GM13977 (cell line): ENCODE measurements at regions not wholly inside any gene's neighbourhood (a gene's known extent, or its start where the extent isn't known, plus 50 kb on each side); places are given as distances from the start of the nearest gene placed in this dataset.

Experiments used
- DNase-seq: peaks from one replicate; pipeline ENCODE4 v3.0.0; 2012; ENCODE audit warnings: low spot score
- in situ Hi-C: fragments of 300-500 bp; cut with MboI; formaldehyde crosslinking; loops from one replicate; pipeline ENCODE4 v1.12.0; 2022; ENCODE audit warnings: low sequenced_read_pairs, low pct_unique_long_range_greater_than_20kb, mixed read lengths, inconsistent platforms; ENCODE audit not compliant: unreplicated experiment
- TF ChIP-seq, protein P1 (sequence below): IDR thresholded peaks from 2 replicates; pipeline ENCODE4 v1.5.1; 2012; ENCODE audit warnings: mild to moderate bottlenecking, control low read depth; ENCODE audit not compliant: insufficient read depth; ENCODE audit errors: extremely low read depth, missing control alignments

DNA sequence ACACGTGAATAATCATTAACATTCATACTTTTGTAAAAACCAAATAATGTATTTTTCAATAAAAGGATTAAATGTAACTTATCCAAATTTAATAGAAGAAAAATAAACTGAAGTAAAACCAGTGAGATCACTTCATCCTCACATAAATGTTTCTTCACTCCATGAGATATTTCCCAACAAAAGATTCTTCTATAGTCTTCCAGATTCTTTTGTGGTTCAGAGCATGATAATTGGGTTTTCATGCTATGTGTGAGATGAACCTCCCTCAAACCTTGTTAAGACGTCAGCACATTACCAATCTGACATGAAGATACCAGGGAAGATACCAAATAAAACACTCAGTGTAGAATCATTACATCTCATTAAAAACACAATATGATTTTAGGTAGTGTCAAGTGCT lies 62.9 kb upstream of the OXGR1 start:
- TF ChIP-seq, protein P1, sequence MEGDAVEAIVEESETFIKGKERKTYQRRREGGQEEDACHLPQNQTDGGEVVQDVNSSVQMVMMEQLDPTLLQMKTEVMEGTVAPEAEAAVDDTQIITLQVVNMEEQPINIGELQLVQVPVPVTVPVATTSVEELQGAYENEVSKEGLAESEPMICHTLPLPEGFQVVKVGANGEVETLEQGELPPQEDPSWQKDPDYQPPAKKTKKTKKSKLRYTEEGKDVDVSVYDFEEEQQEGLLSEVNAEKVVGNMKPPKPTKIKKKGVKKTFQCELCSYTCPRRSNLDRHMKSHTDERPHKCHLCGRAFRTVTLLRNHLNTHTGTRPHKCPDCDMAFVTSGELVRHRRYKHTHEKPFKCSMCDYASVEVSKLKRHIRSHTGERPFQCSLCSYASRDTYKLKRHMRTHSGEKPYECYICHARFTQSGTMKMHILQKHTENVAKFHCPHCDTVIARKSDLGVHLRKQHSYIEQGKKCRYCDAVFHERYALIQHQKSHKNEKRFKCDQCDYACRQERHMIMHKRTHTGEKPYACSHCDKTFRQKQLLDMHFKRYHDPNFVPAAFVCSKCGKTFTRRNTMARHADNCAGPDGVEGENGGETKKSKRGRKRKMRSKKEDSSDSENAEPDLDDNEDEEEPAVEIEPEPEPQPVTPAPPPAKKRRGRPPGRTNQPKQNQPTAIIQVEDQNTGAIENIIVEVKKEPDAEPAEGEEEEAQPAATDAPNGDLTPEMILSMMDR, result no peak
- DNase-seq, result no peak
- in situ Hi-C loops, result no loop called here

DNA sequence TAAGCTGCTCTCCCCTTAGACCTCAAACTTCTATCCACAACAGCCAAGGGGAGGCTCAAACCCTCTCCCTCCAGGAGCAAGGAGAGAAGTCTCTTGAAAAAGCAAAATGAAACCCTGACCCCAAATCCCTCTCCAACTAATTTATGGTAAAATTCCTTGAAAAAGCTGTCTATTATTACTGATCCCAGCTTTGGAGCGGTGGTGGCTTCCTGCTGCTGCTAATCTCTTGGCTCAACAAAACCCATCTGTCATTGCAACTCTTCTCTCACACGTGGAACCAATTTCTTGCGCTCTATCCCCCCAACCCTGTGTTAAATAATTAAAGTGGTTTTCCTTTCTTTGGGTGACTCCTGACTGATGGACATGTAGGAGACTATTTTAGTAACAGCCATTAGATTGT lies 64.1 kb upstream of the OXGR1 start:
- in situ Hi-C loops, result no loop called here
- TF ChIP-seq, protein P1, result no peak
- no peak for DNase-seq

DNA sequence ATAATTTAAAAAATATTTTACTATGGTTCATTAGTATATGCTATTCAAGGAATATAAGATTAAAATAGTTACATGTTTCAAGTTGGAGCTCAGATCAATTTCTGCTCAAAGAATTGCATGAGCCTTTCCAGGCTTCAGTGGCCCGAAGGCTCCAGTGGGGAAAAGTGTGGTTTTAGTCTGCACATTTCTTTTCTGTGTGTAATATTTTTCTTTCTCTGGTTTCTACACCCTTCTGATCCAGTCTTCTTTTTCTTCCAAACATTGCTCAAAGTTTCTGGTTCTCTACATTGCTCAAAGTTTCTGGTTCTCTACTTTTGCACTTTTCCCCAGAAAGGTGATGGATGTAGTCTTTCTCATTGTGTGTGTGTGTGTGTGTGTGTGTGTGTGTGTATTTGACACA lies 64.7 kb upstream of the OXGR1 start:
- in situ Hi-C loops, result no loop called here
- TF ChIP-seq, protein P1, result no peak
- DNase-seq, result no peak

DNA sequence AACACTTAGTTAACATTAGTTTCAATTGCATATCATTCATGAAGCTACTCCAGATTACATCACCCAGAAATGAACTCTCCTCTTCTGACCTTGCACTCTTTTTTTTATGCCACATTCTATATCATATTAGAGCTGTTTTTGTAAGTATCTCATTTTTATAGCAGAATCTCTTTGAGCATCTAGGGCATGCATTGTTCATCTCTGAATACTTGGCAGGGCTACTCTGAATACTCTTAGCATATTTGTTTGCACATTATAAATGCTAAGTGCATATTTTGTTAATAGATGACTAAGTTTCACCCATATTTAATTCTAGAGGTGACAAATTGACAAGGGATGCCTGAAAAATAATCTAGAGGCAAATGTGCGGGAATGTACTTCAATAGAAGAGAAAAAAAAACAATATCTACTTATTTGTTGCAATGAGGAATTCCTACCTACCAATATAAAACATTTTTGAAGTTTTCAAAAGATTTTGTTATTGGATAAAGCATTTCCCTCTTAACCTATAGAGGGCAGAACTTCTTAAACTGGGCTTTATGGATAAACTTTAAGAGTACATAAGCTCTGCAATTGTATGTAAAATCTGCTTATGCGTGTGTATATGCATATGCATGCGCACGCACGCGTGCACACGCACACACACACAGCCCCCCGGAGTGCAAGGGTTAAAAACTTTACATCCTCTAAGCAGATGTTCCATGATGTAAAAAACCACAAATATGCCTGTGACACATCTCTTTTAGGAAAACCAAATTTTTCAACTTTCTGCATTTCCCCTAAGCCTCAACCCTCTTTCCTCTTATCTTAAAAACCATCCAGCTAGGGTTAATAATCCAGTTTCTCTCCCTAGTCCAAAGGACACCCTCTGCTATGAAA lies 73.0 kb upstream of the OXGR1 start:
- TF ChIP-seq, protein P1, result no peak
- DNase-seq, result no peak
- in situ Hi-C loops, result no loop called here

DNA sequence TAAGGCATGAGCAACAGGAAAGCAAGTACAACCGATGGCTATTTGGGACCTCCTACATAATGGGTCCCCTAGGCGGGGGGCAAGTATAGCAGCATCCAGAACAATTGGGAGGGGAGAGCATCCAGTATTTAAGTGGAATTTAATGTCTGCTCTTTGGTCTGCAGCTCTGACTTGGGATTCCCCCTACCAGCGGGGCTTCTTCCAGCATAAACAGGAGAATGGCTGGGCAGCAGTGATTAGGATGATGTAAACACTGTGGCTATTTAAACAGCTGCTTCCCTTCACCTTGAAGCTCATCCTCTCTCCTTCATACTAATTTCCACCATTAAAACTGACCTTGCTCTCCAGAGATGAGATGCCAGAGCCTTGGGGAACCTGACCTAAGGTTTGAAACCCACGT lies 73.9 kb upstream of the OXGR1 start:
- in situ Hi-C loops, result no loop called here
- TF ChIP-seq, protein P1, result no peak
- no peak for DNase-seq

DNA sequence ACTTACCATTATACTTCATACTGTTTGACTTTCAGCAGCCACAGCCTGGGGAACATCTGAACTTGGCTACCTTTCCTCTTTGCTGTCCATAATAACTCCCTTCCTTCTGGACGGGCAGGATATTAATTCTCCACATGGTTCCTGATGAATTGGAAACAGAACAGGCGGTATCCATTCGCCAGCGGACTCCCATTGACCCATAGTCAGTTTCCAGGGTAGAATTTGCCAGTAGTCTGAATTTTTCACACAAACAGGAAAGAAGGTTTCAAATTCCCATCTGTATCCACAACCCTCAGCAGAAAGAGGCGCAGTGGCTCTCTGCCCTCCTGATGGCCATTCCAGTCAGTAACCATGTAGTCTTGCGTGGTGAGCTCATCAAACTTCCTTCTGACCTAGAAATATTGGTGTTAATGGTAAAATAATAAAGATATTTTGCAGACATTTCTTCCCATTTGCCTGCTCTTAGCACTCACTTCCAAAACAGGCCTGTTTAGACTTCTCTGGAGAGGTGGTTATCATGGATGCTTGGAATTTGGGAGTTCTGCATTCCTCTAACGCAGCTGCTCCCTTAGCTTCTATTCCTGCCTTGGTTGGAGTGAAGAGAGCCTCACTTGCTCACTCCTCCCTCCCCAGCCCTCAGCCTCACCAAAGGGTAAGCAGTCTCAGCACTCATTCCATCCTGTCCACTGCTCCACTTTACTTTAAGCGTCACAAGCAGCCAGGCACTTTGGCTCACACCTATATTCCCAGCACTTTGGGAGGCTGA lies 75.0 kb upstream of the OXGR1 start:
- no peak for DNase-seq
- in situ Hi-C loops, result no loop called here
- TF ChIP-seq, protein P1, result no peak
